DND-41 (cell line): ENCODE measurements at regions not wholly inside any gene's neighbourhood (a gene's known extent, or its start where the extent isn't known, plus 50 kb on each side); places are given as distances from the start of the nearest gene placed in this dataset.

ENCODE experiments used
- ATAC-seq: fragments of 200-7000 bp; cut with Tn5 transposase; 3 replicates; pipeline ENCODE4 v1.9.1; 2021; ENCODE audit warnings: low read depth; ENCODE audit not compliant: insufficient read depth
- DNase-seq: peaks from one replicate; pipeline ENCODE4 v3.0.0-alpha.2; 2020
- H2AFZ ChIP-seq: 2 replicates; pipeline ENCODE4 v1.6.0; 2012; ENCODE audit warnings: low read depth, low read length
- H3K27ac ChIP-seq: 2 replicates; pipeline ENCODE4 v1.5.1; 2012; ENCODE audit warnings: low read length, inconsistent platforms
- H3K27me3 ChIP-seq: fragments of 200-600 bp; sonication (generic); 2 replicates; pipeline ENCODE4 v1.6.0; 2012; ENCODE audit warnings: low read length, mild to moderate bottlenecking, inconsistent platforms; ENCODE audit not compliant: insufficient read depth, poor library complexity
- H3K36me3 ChIP-seq: 2 replicates; pipeline ENCODE4 v1.5.1; 2012; ENCODE audit warnings: low read length, inconsistent platforms; ENCODE audit not compliant: insufficient read depth
- H3K4me1 ChIP-seq: 2 replicates; pipeline ENCODE4 v1.5.1; 2012; ENCODE audit warnings: mild to moderate bottlenecking, low read length; ENCODE audit not compliant: insufficient read depth
- H3K4me2 ChIP-seq: 2 replicates; pipeline ENCODE4 v1.6.0; 2012; ENCODE audit warnings: mild to moderate bottlenecking, moderate library complexity, low read length, inconsistent platforms; ENCODE audit not compliant: insufficient read depth
- H3K4me3 ChIP-seq, 2 experiments: fragments of 200-600 bp in 1 of 2; shearing (Covaris generic) in 1 of 2; 2 replicates each; pipeline ENCODE4 v1.5.1; 2012 to 2016; ENCODE audit warnings: inconsistent platforms in 2 of 2, low read length in 2 of 2, mild to moderate bottlenecking in 2 of 2, low read depth in 1 of 2, moderate library complexity in 1 of 2
- H3K79me2 ChIP-seq: 2 replicates; pipeline ENCODE4 v1.6.0; 2012; ENCODE audit warnings: low read length, inconsistent platforms; ENCODE audit not compliant: insufficient read depth
- H3K9ac ChIP-seq: 2 replicates; pipeline ENCODE4 v1.6.0; 2012; ENCODE audit warnings: low read depth, mild to moderate bottlenecking, inconsistent platforms, low read length, moderate library complexity
- H3K9me3 ChIP-seq: 2 replicates; pipeline ENCODE4 v1.5.1; 2012; ENCODE audit warnings: low read length, moderate library complexity, mild to moderate bottlenecking, inconsistent platforms; ENCODE audit not compliant: insufficient read depth, severe bottlenecking
- H4K20me1 ChIP-seq: 2 replicates; pipeline ENCODE4 v1.6.0; 2012; ENCODE audit warnings: low read length; ENCODE audit not compliant: insufficient read depth
- CTCF ChIP-seq: IDR thresholded peaks from 2 replicates; pipeline ENCODE4 v1.5.1; 2012; ENCODE audit warnings: borderline replicate concordance, low read length, moderate library complexity, mild to moderate bottlenecking; ENCODE audit not compliant: poor library complexity, severe bottlenecking; ENCODE audit errors: extremely low read depth
- EZH2 ChIP-seq: IDR thresholded peaks from 3 replicates; pipeline ENCODE4 v1.6.1; 2012; ENCODE audit warnings: borderline replicate concordance, low read depth, mild to moderate bottlenecking, moderate library complexity, low read length, inconsistent platforms; ENCODE audit not compliant: severe bottlenecking

GRCh38 chr6:140180306-140180705, 805.9 kb upstream of the CITED2 start:
- no peaks in the 10 kb centered on the region for H3K9me3 ChIP-seq
- no peak overlapping the region for H3K4me3 ChIP-seq
- H3K79me2 ChIP-seq, result no peaks in the 10 kb centered on the region
- no peaks in the 10 kb centered on the region for H3K4me1 ChIP-seq
- H3K36me3 ChIP-seq, result no peaks in the 10 kb centered on the region
- no peak overlapping the region for H3K27ac ChIP-seq
- no peaks in the 10 kb centered on the region for H3K27me3 ChIP-seq
- DNase-seq (no peak), ATAC-seq (no peak)
- H2AFZ ChIP-seq, result no peak overlapping the region
- no peaks in the 10 kb centered on the region for H4K20me1 ChIP-seq
- H3K4me2 ChIP-seq, result no peak overlapping the region
- no peak overlapping the region for H3K9ac ChIP-seq
- TF ChIP-seq CTCF (no peak), EZH2 (no peak)

GRCh38 chr6:140178935-140179334, 804.5 kb upstream of the CITED2 start:
- Histone ChIP-seq H3K4me3 (no peak overlapping the region), H3K27me3 (no peaks in the 10 kb centered on the region), H3K36me3 (no peaks in the 10 kb centered on the region), H3K9ac (no peak overlapping the region), H3K4me1 (no peaks in the 10 kb centered on the region), H3K79me2 (no peaks in the 10 kb centered on the region), H4K20me1 (no peaks in the 10 kb centered on the region), H3K4me2 (no peak overlapping the region), H2AFZ (no peak overlapping the region), H3K27ac (no peak overlapping the region), H3K9me3 (no peaks in the 10 kb centered on the region)
- no peak for TF ChIP-seq EZH2
- no peak for TF ChIP-seq CTCF
- no peak for ATAC-seq
- no peak for DNase-seq

GRCh38 chr6:140178520-140178919, 804.1 kb upstream of the CITED2 start:
- Histone ChIP-seq H3K9ac (no peak overlapping the region), H3K4me2 (no peak overlapping the region), H2AFZ (no peak overlapping the region), H3K27me3 (no peaks in the 10 kb centered on the region), H3K36me3 (no peaks in the 10 kb centered on the region), H3K9me3 (no peaks in the 10 kb centered on the region), H3K4me3 (no peak overlapping the region), H3K27ac (no peak overlapping the region), H3K4me1 (no peaks in the 10 kb centered on the region), H4K20me1 (no peaks in the 10 kb centered on the region), H3K79me2 (no peaks in the 10 kb centered on the region)
- ATAC-seq (no peak), DNase-seq (no peak)
- TF ChIP-seq CTCF (no peak), EZH2 (no peak)

- Histone ChIP-seq H3K9ac (no peak overlapping the region), H3K4me1 (no peaks in the 10 kb centered on the region), H3K27ac (no peak overlapping the region), H3K27me3 (no peaks in the 10 kb centered on the region), H2AFZ (no peak overlapping the region), H3K9me3 (no peaks in the 10 kb centered on the region), H3K36me3 (no peaks in the 10 kb centered on the region), H3K4me3 (no peak overlapping the region), H4K20me1 (no peaks in the 10 kb centered on the region), H3K4me2 (no peak overlapping the region), H3K79me2 (no peaks in the 10 kb centered on the region)
- DNase-seq (no peak), ATAC-seq (no peak)
- TF ChIP-seq CTCF, result no peak
- no peak for TF ChIP-seq EZH2
These were observed 801.9 kb upstream of the CITED2 start for GRCh38 chr6:140176306-140176705.
